GM12878 (cell line): ENCODE measurements at regions not wholly inside any gene's neighbourhood (a gene's known extent, or its start where the extent isn't known, plus 50 kb on each side); places are given as distances from the start of the nearest gene placed in this dataset.

Experiments used
- ATAC-seq: fragments of 200-7000 bp; cut with Tn5 transposase; 3 replicates; pipeline ENCODE4 v1.9.1; 2020; ENCODE audit warnings: mild to moderate bottlenecking, moderate library complexity
- BruUV-seq: library from RNA; stranded (reverse); fragments of 400-500 nt; replicated peaks from 2 replicates; lab custom pipeline; 2021; lab: Mats Ljungman, UMichigan
- CTCF ChIA-PET: fragments of 300-600 bp; sonication (Branson Sonifier 250); formaldehyde crosslinking; extraction: SDS; loops from one replicate; lab custom pipeline; 2021; ENCODE audit warnings: inconsistent platforms; lab: Yijun Ruan, JAX
- POLR2A ChIA-PET: fragments of 350-600 bp; formaldehyde crosslinking; extraction: SDS; loops from one replicate; lab custom pipeline; 2021; ENCODE audit warnings: inconsistent platforms; lab: Charles Lee
- RAD21 ChIA-PET: fragments of 300-600 bp; sonication (Branson Sonifier 250); formaldehyde crosslinking; loops from one replicate; lab custom pipeline; 2023; ENCODE audit warnings: antibody characterized with exemption; ENCODE audit not compliant: unreplicated experiment; lab: Charles Lee
- SMC1A ChIA-PET: fragments of 300-600 bp; sonication (Branson Sonifier 250); formaldehyde crosslinking; loops from one replicate; lab custom pipeline; 2023; ENCODE audit not compliant: unreplicated experiment, uncharacterized antibody; lab: Charles Lee
- DNase-seq: peaks from one replicate; pipeline ENCODE4 v3.0.0-alpha.2; 2011; ENCODE audit warnings: low read depth, low spot score
- FAIRE-seq: peaks from 3 replicates; lab custom pipeline; 2011; peaks lifted over from hg19 to GRCh38; lab: Jason Lieb, UNC
- H2AFZ ChIP-seq: 2 replicates; pipeline ENCODE4 v1.6.0; 2011; ENCODE audit warnings: low read depth, low read length, control low read depth; ENCODE audit not compliant: control insufficient read depth
- H3K27ac ChIP-seq: 2 replicates; pipeline ENCODE4 v1.5.1; 2011; ENCODE audit warnings: control low read depth; ENCODE audit not compliant: control insufficient read depth, insufficient read depth
- H3K27me3 ChIP-seq, 2 experiments: replicated peaks in 1 of 2; 2 replicates each; pipeline versions ENCODE4 v1.6.0 to v1.6.1; 2011; ENCODE audit warnings: low read length in 1 of 2; ENCODE audit not compliant: control insufficient read depth in 2 of 2, insufficient read depth in 2 of 2
- H3K36me3 ChIP-seq, 2 experiments: 2 replicates each; pipeline ENCODE4 v1.5.1; 2011; ENCODE audit warnings: low read length in 1 of 2; ENCODE audit not compliant: control insufficient read depth in 2 of 2, insufficient read depth in 2 of 2
- H3K4me1 ChIP-seq: 2 replicates; pipeline ENCODE4 v1.6.1; 2011; ENCODE audit warnings: mild to moderate bottlenecking, low read length, moderate library complexity, mixed read lengths; ENCODE audit not compliant: control insufficient read depth, insufficient read depth
- H3K4me2 ChIP-seq: 2 replicates; pipeline ENCODE4 v1.6.0; 2011; ENCODE audit warnings: control low read depth; ENCODE audit not compliant: control insufficient read depth, insufficient read depth
- H3K4me3 ChIP-seq: fragments of 200-600 bp; sonication (generic); 2 replicates; pipeline ENCODE4 v1.5.1; 2016
- H3K79me2 ChIP-seq: 2 replicates; pipeline ENCODE4 v1.6.0; 2011; ENCODE audit warnings: low read length; ENCODE audit not compliant: control insufficient read depth, insufficient read depth
- H3K9ac ChIP-seq: 2 replicates; pipeline ENCODE4 v1.8.0; 2011; ENCODE audit warnings: low read length, control low read depth, mixed read lengths; ENCODE audit not compliant: control insufficient read depth, insufficient read depth
- H3K9me3 ChIP-seq: replicated peaks from 3 replicates; pipeline ENCODE4 v1.5.1; 2011; ENCODE audit warnings: mild to moderate bottlenecking, low read length; ENCODE audit not compliant: control insufficient read depth, insufficient read depth
- H4K20me1 ChIP-seq: 2 replicates; pipeline ENCODE4 v1.6.0; 2011; ENCODE audit not compliant: control insufficient read depth, insufficient read depth
- BCL11A ChIP-seq: IDR thresholded peaks from 2 replicates; pipeline ENCODE4 v1.6.1; 2011; ENCODE audit warnings: low read depth, low read length
- BCLAF1 ChIP-seq: fragments of 450-650 bp; IDR thresholded peaks from 2 replicates; pipeline ENCODE4 v1.6.1; 2017; ENCODE audit warnings: antibody characterized with exemption, mild to moderate bottlenecking, moderate library complexity
- EZH2 ChIP-seq: IDR thresholded peaks from 2 replicates; pipeline ENCODE4 v1.6.1; 2012; ENCODE audit warnings: low read depth, mild to moderate bottlenecking, control low read depth, inconsistent platforms, low read length, borderline replicate concordance; ENCODE audit not compliant: control insufficient read depth
- FOS ChIP-seq: IDR thresholded peaks from 3 replicates; pipeline ENCODE4 v1.6.1; 2011; ENCODE audit warnings: borderline replicate concordance; ENCODE audit not compliant: insufficient read length; ENCODE audit errors: extremely low read depth
- MTA2 ChIP-seq: fragments of 450-650 bp; IDR thresholded peaks from 2 replicates; pipeline ENCODE4 v1.6.1; 2016; ENCODE audit warnings: low read depth, mild to moderate bottlenecking, moderate library complexity
- NFIC ChIP-seq: IDR thresholded peaks from 2 replicates; pipeline ENCODE4 v1.6.1; 2012; ENCODE audit warnings: low read depth, mild to moderate bottlenecking, inconsistent platforms, low read length, moderate library complexity
- PRDM15 ChIP-seq: fragments of 450-650 bp; formaldehyde crosslinking; IDR thresholded peaks from 2 replicates; pipeline ENCODE4 v1.4.0; 2020; ENCODE audit warnings: mild to moderate bottlenecking, moderate library complexity
- RELA ChIP-seq: fragments of 450-650 bp; IDR thresholded peaks from 2 replicates; pipeline ENCODE4 v1.8.0; 2014; ENCODE audit warnings: borderline replicate concordance; ENCODE audit not compliant: partially characterized antibody
- SIX5 ChIP-seq: IDR thresholded peaks from 2 replicates; pipeline ENCODE4 v1.6.1; 2011; ENCODE audit warnings: mild to moderate bottlenecking, low read depth, low read length, moderate library complexity; ENCODE audit not compliant: severe bottlenecking
- SKIL ChIP-seq: fragments of 450-650 bp; IDR thresholded peaks from 2 replicates; pipeline ENCODE4 v1.6.1; 2017; ENCODE audit warnings: mild to moderate bottlenecking, low read depth, inconsistent platforms; ENCODE audit not compliant: poor library complexity, severe bottlenecking
- TCF3 ChIP-seq: IDR thresholded peaks from 2 replicates; pipeline ENCODE4 v1.6.1; 2012; ENCODE audit warnings: low read depth, mild to moderate bottlenecking, low read length, borderline replicate concordance; ENCODE audit not compliant: insufficient read depth
- WGBS: methylation state at CpG from one replicate; pipeline ENCODE4 v1.1.6; 2016; ENCODE audit warnings: low lambda C conversion rate; ENCODE audit not compliant: insufficient replicate concordance, insufficient coverage; ENCODE audit errors: missing lambda C conversion rate; 5-methylcytosine and 5-hydroxymethylcytosine counted together
- in situ Hi-C: fragments of 300-500 bp; cut with MboI; formaldehyde crosslinking; loops from 9 replicates; pipeline ENCODE4 v1.14.3; 2018; ENCODE audit warnings: mixed read lengths
- intact Hi-C: fragments of 100-400 bp; cut with micrococcal nuclease; formaldehyde crosslinking; loops from one replicate; pipeline ENCODE4 v1.14.2; 2022; ENCODE audit not compliant: unreplicated experiment

GRCh38 chr2:144322379-144322778 is 197.5 kb downstream of the ZEB2 start (continued):
- TF ChIP-seq FOS: no peak
- TF ChIP-seq SIX5: no peak
- TF ChIP-seq EZH2: no peak
- TF ChIP-seq MTA2: no peak
- TF ChIP-seq BCL11A: no peak

DNA sequence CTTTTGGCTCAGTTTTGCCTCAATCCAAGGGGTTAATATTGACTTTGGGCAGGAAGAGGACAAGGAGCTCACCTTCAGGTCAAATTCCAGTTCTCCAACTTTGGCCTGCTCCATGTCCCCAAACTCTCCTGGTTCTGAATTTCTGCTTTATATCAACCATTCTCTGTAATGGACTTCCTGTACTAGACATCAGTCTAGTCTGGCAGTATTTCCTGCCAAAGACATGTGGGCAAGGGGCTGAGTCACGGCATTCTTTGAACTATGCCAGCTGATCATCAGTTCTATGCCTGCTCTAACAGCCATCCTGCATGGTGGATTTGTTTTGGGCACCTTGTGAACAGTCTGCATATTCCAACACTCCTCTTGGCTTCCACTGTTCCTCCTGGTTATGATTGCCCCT is 199.4 kb downstream of the ZEB2 start:
- RAD21 ChIA-PET: no interaction called here
- intact Hi-C loops (loop anchor here (5.0 kb wide), 1 partner anchor 138 kb away; no protein-coding TSS in a partner anchor), in situ Hi-C loops (no loop called here)
- Histone ChIP-seq H4K20me1 (no peaks in the 10 kb centered on the region), H3K36me3 (no peaks in the 10 kb centered on the region), H3K27me3 (no peaks in the 10 kb centered on the region), H3K9me3 (peaks cover 3% of the 10 kb centered on the region), H3K4me3 (no peak overlapping the region), H2AFZ (no peak overlapping the region), H3K9ac (no peak overlapping the region), H3K4me2 (no peak overlapping the region), H3K27ac (no peak overlapping the region), H3K4me1 (peaks cover 12% of the 10 kb centered on the region; the same call in 1 of the 2 replicates), H3K79me2 (peaks cover 17% of the 10 kb centered on the region)
- no TSS peak for BruUV-seq
- SMC1A ChIA-PET: interaction anchor here (1.0 to 2.6 kb wide), 7 partner anchors 10 to 136 kb away, joined by 3 to 11 read pairs (median 4); no protein-coding TSS in a partner anchor
- CTCF ChIA-PET: interaction anchor here (0.8 to 1.7 kb wide), 4 partner anchors 10 to 158 kb away, joined by 3 to 7 read pairs (median 5); no protein-coding TSS in a partner anchor
- ATAC-seq (no peak), FAIRE-seq (no peak), DNase-seq (no peak)
- WGBS: 75% methylated on average over 1 of the region's 1 CpG
- POLR2A ChIA-PET: interaction anchor here (0.5 to 2.0 kb wide), 4 partner anchors 8 to 517 kb away, joined by 3 to 6 read pairs (median 4); no protein-coding TSS in a partner anchor
- TF ChIP-seq RELA (no peak), PRDM15 (CRISPR knock-in tag) (no peak), SKIL (no peak), TCF3 (no peak), FOS (no peak), BCLAF1 (no peak), NFIC (no peak)
